ENCODE measurements at regions not wholly inside any gene's neighbourhood (a gene's known extent, or its start where the extent isn't known, plus 50 kb on each side); places are given as distances from the start of the nearest gene placed in this dataset.

DNA sequence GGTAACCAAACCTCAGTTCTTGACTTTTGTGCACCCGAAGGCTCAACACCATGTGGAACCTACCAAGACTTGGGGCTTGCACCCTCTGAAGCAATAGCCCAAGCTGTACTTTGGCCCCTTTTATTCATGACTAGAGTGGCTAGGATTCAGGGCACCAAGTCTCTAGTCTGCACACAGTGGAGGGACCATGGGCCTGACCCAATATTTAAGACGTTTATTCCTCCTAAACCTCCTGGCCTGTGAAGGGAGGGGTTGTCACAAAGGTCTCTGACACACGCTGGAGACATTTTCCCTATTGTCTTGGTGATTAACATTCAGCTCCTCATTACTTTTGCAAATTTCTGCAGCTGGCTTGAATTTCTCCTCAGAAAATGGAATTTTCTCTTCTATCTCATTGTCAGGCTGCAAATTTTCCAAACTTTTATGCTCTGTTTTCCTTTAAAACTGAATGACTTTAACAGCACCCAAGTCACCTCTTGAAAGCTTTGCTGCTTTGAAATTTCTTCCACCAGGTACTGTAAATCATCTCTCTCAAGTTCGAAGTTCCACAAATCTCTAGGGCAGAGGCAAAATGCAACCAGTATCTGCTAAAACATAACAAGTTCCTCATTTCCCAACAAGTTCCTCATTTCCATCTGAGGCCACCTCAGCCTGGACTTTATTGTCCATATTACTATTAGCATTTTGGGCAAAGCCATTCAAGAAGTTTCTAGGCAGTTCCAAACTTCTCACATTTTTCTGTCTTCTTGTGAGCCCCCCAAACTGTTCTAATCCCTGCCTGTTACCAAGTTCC is 481.4 kb upstream of the BTBD3 start:
- DNase-seq: no peak

DNA sequence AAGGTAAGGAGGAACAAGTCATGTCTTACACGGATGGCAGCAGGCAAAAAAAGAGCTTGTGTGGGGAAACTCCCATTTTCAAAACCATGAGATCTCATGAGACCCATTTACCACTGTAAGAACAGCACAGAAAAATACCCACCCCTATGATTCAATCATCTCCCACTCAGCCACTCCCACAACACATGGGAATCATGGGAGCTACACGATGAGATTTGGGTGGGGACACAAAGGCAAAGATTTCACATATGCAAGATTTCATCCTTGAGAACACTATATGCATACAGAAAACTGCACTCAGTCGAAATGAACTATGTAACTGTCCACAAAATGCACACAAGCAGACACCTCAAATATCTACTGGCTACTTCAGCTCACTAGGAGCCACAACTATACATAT is 480.6 kb upstream of the BTBD3 start:
- no peak for DNase-seq

DNA sequence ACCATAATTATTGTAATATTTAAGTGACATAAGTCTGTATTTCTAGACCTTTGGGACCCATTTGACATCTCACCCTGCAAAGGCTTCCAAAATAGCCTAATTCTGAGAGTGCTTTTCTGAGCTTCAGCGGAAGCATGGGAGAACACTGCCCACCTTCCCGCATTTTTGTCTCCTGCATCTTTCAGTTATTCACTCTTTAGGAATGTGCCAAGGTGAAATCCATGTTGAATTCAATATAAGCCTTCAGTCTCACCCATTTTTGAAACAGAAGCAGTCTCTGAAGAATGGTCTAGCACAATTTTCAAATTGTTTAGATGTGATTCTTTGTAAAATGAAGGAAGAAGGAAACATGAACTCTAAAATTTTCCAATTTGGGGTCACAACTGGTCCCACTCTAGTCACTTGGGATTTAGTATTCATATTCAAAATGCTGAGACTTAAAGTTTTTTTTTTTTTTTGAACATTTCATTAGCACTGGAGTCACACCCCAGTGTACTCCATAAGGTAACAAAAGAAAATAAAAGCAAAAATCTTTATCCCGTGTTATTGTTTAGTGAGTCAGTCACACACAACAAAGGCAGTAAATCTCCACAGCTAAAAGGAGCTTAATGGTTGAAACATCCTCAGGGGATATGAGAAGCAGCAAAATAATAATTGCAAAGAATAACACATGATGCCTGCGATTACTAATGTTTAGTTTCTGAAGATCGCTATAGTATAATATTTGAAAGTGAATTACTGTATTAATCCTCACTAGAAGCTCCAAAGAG is 479.9 kb upstream of the BTBD3 start:
- no peak for DNase-seq

DNA sequence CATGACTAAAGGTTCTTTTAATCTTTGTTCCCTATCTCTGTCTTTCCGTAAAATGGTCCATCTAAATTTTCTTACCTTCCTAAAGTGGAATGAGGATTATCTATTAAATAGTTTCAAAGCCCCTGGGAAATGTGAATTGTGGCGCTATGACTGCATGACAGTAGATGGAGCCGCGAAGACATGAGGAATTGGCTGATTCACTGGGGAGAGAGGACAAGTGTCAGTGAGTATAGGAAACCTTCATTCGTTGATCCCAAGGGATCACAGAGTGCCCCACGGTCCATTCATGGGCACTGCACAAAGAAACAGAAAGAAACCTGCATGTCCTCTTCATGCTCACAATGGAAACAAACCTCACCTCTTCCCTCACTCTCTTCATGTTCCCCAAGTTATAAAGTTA is 479.3 kb upstream of the BTBD3 start:
- no peak for DNase-seq

DNA sequence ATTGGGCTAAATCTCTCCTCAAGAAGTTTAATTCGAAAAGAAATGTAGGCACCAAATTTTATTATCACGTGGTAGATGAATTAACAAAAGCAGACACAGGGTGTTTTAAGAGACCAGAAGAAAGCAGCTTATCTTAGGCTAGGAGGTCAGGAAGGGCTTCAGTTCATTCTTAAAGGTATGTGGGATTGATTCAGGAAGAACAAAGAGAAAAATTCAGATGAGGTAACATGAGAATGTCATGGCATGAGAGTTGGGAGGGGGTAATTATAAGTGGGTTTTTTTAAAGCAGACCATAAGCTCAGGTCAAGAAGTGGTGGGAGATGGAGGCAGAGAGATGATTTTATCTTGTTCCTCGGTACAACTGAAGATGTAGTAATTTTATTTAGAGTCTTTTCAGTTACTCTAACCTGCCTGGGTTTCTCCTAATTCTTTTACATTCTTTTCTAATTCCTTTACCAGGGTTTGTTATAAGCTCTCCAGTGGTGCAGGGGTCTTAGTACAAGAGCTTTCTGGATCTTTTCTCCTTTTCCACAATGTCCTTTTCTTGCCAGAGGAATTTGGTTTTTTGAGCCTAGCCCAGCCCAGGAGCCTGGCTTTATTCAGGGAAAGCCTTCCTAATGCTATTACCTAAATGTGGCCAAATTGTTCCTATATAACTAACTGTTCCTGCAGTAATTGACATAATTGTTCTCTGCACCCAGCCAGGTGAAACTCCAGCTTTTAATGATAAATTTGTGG is 474.1 kb upstream of the BTBD3 start:
- DNase-seq: no peak

DNA sequence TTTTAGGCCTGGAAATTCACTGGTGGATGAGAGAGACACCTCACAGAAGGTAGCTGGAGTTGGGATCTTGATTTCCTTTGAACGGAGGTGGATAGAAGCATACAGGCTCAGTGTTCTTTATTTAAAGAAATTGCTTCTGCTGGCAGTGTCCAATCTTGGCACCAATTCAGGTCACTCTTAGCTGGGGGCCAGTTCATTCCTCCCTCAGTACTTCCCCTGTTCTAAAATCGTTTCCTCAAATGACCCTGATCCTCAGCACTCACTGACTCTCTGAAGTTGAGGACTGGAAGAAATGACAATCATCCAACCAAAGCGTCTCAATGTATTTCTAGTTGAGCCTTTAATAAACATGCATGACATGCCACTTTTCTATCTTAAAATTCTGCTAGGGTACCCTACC is 472.5 kb upstream of the BTBD3 start:
- no peak for DNase-seq

DNA sequence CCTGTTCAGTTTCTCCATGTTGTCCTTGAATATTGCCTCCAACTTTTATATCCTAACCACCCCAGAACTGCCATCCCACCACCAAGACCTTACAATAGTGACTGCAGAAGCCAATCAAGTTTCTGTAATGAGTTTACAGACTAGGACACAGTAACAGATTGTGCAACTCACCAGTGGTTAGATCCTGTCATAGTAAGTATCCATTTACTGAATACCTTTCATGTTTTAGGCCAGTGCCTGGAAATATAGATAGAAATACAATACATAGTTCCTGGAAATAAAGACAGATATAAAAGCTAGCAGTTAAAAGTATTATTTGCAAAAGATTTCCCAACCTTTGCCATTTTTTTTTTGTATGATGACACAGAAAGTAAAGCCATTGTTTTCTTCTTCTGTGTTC is 471.8 kb upstream of the BTBD3 start:
- no peak for DNase-seq

DNA sequence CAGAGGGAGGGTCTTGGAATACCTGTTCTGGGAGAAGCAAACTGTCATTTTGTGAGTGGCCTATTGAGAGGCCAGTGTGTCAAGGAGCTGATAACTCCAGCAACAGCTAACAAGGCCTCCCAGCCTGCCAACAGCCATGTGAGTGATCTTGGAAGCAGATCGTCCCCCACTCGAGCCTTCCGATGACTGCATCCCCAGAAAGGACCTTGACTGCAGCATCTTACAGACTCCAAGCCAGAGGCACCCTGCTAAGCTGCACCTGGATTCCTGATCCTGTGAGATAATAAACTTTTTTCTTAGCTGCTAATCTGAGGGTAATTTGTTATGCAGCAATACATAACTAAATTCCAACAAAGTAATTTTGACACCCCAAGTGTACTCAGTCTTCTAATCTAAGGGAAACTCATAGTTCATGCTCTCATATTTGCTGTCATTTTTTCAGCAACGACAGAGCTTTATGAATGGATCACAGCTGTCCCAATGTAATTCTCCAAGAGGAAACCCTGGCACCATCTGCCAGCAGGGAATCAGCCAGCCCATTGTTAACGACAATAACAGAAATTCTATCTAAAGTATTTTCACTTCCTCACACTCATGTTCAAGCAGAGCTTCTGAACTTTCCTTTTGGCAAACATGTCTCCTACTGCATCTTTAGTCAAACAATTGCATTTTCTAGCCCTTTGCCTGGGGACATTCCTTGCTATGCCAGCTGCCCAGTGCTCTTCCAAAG is 470.2 kb upstream of the BTBD3 start:
- peak in 1 of 2 experiments; percentile 52 for DNase-seq

DNA sequence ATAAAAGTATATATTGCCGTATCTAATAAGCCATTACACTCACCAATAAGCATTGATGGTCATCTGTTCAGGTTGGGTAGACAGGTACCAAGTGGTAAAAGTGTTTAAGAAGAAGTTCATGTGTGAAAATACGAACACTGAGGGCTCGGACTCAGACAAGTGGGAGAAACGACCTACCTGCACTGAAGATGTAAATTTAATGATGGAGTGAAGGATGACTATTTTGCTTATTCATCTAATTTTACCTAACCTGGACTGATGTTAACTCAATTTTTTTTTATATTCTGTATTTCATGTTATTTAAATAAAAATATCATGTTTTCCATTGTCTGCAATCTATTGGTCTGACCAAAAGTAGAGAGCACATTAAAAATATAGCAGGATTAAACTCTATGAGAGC is 469.1 kb upstream of the BTBD3 start:
- no peak for DNase-seq

DNA sequence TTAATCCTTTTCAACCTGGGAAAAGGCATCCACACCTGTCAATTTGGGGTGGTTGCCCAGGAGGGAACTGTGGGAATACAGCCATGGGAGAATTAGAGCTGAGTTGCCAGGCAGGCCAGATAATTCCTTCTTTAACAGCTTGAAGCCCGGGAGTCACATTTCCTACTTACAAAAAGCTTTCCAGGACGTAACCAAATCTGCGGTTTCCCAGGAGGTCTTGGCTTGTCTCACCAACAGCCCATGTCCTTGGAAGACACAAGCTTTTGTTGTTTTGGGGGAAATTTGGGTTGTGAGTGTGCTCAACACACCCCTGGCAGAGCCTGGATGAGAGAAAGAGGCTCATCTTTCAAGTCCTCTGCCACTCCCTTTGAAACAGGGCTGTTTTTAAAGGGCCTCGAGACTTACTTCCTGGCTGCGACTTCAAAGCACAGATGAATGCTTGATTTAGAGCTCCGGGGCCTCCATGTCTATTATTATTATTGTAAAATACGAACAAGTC is 465.9 kb upstream of the BTBD3 start:
- DNase-seq: peak; percentile 68 to 86

DNA sequence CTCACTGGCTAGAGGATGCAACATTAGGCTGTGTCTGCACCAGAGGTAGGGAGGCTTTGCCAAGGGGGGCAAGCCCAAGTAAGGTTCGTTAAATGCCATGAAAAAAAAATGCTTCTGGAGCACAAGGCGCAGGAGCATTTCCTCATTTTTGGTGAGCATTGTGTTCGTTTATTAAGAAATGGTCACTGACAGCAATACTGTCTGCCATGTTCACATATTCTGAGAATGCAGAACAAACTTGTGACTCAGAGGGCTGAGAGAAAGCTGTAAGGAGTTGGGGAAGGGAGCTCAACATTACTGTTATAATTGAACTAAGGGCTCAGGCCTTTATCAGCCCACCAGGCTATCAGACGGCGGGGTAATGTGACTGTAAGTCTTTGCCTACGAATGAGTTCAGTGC is 465.4 kb upstream of the BTBD3 start:
- DNase-seq: no peak

DNA sequence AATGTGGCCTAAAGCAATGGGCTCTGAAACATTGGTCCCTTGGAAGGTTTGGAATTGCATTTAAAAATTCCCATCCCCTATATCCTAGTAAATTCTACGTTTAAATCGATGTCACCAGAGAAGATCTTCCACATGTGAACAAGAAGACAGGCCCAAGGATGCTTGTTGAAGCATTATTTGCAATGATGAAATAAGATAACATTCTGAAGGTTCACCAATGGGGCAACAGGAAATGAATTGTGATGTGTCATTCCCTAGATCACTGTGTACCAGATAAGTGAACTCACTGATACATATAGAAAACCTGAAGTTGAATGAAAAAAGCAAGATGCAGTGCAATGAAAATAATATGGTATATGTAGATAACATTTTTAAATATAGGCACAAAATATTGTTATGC is 464.3 kb upstream of the BTBD3 start:
- no peak for DNase-seq

DNA sequence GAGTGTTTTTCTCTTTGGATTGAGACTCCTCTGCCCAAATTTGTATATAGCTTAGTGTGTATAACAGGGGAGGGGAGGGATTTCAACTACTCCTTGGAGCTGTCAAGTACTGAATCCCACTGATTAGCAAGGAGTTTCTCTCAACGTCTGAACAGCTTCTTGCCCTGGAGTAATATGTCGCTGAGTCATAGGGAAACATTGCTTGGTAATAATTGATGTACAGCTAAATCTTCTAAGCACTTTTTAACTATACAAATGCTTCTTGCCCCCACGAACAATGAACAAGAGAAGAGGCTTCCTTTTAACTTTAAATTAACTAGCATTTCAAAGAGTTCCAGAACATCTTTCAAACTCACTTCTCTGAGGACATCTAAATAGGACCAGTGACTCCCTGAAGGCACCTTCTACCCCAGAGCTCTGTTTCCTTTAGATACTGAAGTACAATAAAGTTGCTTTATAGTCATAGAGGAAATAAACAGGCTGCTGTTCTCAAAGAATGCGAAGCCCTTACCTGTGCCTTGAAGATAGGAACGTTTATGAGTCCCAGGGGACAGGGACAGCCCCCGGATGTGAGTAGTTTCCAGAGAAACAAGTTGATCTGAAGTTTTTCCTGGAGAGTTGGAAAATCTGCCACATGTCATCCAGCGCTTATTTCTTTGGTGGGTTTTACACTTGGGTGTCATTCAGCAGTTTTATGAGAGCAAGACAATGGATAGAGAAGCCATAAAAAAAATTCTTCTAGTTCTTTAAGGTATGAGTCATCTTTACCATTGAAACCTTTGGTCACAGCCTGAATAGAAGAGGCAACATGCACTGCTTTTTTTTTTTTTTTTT is 462.5 kb upstream of the BTBD3 start:
- DNase-seq: no peak

DNA sequence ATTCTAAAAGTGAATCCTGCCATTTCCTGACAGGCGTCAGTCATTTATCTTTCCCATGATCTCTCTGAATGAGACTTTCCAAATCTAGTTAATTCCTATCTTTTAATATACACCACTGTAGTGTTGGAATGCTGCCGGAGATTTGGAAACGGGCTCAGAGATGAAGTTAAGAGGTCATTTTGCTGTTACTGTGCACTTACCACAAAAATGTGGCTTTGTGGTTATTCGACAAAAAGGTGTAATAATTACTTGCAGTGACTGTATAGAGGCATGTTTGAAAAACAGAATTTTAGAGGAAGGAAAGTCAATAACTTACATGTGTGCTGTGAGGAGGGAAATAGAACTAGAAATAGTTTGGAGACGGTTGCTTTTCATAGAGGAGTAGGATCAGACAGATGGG is 460.2 kb upstream of the BTBD3 start:
- DNase-seq: no peak

DNA sequence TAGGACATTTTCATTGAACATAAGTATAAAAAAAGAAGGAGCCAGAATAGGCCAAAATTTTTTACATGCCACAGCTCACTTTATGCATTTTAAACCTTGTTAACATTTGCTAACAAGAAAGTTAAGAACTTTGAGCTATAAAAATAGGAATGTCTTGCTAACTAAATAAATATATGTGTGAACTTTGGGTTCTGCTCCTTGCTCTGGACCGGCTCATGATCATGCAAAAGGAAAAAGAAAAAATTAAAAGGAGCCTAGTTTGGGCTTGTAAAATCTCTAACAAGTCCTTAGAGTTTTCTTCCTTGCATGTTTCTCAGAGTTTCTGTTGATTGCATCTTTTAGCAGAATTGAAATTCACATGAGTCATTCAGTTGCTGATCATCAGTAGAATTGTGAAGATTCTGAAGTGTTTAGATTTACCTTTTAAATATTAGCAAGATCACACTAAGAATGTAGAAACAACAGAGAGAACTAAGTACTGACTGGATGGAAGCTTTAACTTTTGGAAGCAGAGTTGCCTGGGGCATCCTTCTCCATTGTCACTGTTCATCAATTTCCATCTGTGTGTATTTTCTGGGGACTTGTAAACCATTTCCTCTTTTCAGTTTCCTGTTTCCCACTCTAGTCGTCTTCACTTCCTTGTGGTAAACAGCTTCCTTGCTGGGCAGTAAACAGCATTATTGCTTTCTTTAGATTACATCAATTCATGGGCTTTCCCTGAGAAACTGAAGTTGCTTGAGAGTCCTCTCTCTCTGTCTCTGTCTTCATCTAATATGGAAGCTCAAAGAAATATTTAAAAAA is 458.4 kb upstream of the BTBD3 start:
- DNase-seq: no peak

DNA sequence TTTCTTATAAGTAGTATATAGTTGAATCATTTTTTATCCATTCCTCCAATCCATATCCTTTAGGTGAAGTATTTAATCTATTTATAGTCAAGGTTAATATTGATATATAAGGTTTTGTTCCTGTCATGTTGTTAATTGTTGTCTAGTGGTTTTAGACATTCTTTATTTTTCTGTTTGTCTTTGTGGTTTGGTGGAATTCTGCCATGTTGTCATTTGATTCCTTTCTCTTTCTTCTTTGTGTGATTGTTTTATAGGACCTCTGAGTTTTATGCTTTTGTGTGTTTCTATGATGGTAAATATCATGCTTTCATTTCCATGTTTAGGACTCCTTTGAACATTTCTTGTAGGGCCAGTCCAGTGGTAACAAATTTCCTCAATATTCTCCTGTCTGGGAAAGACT is 450.3 kb upstream of the BTBD3 start:
- DNase-seq: no peak

DNA sequence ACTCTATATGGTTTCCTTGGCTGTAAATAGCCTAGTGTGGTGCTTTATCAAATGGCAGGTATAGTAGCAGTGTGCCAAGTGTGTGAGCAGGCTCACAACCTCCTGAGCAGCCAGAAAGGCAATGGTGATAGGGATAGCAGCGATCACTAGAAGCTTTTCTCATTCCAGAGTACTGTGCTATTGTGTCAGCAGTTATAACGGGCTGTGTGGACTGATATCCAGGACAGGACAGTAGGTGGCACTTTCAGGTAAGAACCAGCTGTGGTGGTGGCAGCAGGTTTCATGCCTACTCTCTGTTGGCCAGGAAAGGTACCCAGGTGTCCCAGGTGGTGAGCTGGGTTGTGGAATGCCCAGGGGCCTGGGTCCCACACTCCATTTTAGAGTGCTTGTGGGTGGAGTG is 448.8 kb upstream of the BTBD3 start:
- no peak for DNase-seq

DNA sequence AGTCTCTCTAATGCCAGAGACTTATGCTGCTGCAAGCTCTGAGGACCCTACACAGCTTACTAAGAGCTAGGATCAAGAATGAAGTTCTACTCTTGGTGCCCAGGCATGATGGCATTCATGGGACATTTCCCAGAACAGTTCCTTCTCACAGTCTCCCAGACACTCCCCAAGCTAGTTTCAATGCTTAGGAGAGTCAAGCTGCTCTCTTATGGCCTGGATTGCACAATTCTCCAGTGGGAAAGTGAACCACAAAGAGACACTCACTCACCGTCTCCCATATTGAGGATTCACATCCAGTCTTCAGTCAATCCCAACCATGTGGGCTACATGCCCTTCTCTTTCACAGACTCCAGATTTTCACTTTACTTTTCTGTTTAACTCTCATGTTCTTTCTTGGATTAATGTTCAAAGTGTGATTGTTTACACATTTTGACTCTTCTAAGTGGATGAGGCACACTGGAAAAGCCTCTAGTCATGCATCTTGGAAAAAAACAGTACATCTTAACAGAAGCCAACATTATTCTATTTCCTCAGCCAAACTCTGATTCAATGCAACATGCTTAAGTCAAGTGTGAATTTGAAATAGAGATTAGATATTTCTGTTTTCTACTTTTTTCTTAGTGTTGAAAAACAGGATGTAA is 447.8 kb upstream of the BTBD3 start:
- no peak for DNase-seq

DNA sequence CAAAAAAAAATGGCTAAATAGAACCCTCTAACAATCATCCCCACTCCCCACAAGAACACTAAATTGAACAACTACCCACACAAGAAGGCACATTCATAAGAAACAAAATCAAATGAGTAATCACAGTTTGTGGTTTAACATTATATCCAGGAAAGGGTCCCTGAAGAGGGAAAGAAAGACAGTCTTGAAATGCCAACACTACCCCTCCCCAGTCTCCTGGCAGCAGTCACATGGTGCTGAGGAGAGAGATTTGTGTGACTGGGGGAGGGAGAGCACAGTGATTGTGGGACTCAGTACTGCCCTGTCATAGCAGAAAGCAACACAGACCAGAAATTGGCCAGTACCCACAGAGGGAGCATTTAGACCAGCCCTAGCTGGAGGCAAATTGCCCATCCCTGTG is 443.7 kb upstream of the BTBD3 start:
- DNase-seq: no peak

DNA sequence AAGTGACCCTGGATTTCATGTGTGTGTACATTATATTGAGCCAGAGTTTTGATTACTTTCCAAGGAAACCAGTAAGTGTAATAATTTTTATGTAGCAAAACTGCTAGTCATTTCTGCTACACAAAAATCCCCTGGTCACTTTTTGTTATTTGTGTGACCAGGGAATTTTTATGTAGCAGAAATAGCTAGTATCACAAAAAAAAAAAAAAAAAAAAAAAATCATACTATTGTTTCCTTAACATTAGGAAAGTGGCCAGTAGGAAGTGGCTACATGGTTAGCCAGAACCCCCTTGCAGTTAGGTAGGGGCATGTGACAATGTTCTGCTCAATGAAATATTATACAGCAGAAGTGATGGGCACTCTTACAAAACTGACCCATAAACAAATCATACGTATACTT is 434.0 kb upstream of the BTBD3 start:
- no peak for DNase-seq

DNA sequence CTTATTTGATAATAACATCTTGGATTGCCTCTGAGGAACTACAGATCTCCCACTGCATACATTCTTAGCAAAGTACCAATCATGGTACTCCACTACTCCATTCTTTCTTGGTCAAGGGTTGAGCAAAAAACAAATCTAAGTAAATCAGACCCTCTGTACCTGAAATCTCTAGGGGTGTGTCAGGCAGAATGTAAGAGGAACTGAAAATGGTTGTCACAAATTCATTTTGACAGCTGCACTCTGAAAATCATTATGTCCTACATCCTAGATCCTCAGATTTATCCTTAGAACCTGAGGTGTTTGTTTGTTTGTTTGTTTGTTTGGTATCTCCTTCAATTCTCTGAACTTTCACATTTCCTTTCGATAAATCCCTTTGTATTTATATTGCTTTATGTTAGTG is 433.2 kb upstream of the BTBD3 start:
- no peak for DNase-seq
